HUES6 (cell line): ENCODE measurements at regions not wholly inside any gene's neighbourhood (a gene's known extent, or its start where the extent isn't known, plus 50 kb on each side); places are given as distances from the start of the nearest gene placed in this dataset.

Source experiments
- H3K27ac ChIP-seq: 2 replicates; pipeline ENCODE4 v1.7.0; 2013; ENCODE audit warnings: low read depth, mild to moderate bottlenecking, low read length, inconsistent platforms
- H3K27me3 ChIP-seq: 2 replicates; pipeline ENCODE4 v1.6.1; 2013; ENCODE audit warnings: low read length; ENCODE audit not compliant: control insufficient read depth, insufficient read depth
- H3K36me3 ChIP-seq: 2 replicates; pipeline ENCODE4 v1.6.1; 2013; ENCODE audit warnings: low read length; ENCODE audit not compliant: control insufficient read depth, insufficient read depth
- H3K4me1 ChIP-seq: 2 replicates; pipeline ENCODE4 v1.6.1; 2013; ENCODE audit warnings: low read length; ENCODE audit not compliant: control insufficient read depth, insufficient read depth
- H3K4me3 ChIP-seq: 2 replicates; pipeline ENCODE4 v1.5.1; 2013; ENCODE audit warnings: low read depth, low read length
- H3K9ac ChIP-seq: one replicate; pipeline ENCODE4 v1.6.1; 2013; ENCODE audit warnings: mild to moderate bottlenecking, low read length
- H3K9me3 ChIP-seq: 2 replicates; pipeline ENCODE4 v1.6.1; 2013; ENCODE audit warnings: low read depth, low read length; ENCODE audit not compliant: control insufficient read depth, insufficient read depth

DNA sequence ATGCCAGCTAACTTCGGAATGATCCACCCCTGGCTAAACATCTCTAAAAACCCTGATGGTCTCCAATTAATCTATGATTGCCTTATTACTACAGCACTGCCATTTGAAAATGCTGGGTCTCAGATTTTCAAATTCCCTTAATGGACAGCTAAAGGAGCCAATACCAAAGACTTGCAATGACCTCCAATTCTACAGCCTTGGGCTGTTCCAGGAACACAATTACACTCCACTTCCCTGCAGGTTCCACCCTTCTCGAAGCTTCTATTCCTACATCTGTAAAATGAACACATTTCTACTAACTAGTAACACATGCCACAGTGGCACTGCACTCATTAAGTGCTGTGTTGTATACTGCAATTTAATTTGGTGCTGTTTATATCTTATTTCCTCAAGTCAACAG is 85.7 kb upstream of the AK4 start:
- no peak overlapping the region for H3K9ac ChIP-seq
- peaks cover 20% of the 10 kb centered on the region for H3K36me3 ChIP-seq
- H3K4me1 ChIP-seq, result peaks cover 18% of the 10 kb centered on the region
- H3K27ac ChIP-seq, result no peak overlapping the region
- no peaks in the 10 kb centered on the region for H3K27me3 ChIP-seq
- no peak overlapping the region for H3K4me3 ChIP-seq
- no peaks in the 10 kb centered on the region for H3K9me3 ChIP-seq

DNA sequence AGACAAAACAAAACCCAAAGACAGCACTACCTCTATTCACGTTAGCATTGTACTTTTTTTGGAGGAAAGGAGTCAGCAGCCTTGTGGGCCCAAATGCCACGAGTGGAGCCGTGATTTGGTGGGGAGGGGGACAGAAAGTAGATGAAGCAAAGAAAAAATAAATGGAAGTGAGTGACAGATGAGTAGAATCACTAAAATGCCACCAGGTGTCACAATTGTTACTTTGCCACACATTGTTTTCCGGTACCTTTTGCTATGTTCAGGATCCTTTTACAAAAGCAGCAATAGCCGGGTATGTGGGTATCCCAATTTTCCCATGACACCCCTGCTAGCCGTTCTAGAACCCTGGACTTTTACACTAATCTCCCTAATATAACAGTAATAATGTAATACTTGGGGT is 85.0 kb upstream of the AK4 start:
- H3K4me1 ChIP-seq, result peaks cover 18% of the 10 kb centered on the region
- no peak overlapping the region for H3K4me3 ChIP-seq
- no peaks in the 10 kb centered on the region for H3K9me3 ChIP-seq
- no peak overlapping the region for H3K9ac ChIP-seq
- H3K27me3 ChIP-seq, result no peaks in the 10 kb centered on the region
- no peak overlapping the region for H3K27ac ChIP-seq
- H3K36me3 ChIP-seq, result peaks cover 13% of the 10 kb centered on the region

DNA sequence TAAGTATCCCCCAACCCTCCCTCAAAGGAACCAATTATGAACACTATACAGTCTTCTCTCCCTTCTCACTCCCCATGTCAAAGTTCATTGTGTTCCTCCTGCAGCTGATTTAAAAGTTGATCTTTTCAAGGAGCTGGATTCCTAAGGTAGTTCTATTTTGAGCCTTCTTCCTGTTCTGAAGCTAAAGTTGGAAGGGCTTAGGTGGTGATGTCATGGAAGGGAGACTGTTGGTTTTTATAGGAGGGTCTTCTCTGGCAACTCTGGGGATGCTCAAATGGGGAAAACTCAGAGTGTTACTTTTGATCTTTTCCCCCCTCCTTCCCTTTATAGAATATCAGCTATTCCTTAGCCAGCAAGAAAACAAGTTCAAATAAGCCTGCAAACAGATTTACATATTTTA is 83.0 kb upstream of the AK4 start:
- Histone ChIP-seq H3K27ac (no peak overlapping the region), H3K9me3 (no peaks in the 10 kb centered on the region), H3K4me1 (peaks cover 24% of the 10 kb centered on the region), H3K9ac (no peak overlapping the region), H3K4me3 (peak overlapping the region; percentile 88), H3K36me3 (no peaks in the 10 kb centered on the region), H3K27me3 (no peaks in the 10 kb centered on the region)

DNA sequence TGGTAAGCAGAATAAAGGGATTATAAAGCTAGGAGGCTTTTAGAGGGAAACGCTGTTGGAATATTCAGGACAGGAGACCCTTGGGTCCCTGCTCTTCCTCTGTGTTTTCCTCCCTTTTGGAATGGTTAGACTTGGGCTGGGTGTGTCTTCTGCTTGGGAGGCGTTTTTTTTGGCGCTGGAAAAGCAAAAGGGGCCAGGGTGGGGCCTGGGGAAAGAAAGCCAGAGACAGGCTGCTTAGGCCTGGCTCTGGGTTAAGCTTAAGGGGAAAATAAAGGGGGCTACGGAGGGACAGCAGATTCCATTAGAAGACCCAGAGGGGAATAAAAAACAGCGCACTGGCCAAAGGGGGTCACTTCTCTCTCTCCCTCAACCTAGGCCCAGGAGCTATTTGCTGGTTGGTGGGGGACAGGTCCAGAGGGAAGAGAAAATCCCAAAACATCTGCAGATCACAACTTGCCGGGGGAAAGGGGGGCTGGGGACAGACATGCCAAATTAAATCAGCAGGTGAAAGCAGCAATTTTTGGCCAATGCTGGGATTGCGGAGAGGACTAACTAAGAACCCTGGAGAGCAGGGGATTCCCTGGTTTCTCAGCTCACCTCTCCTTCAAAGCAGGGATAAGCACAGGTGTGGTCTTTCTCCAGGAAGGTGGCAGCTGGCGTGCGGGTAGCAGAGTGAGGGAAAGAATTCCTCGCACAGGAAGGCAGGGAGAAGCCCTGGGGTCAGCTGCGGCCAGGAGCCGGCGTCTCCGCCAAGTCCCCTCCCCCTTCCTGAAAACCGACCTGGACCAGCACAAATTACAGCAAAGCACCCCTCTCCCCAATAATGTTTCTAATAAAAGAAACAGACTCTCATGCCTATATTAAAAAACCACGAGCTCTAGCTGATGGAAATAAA is 82.2 kb upstream of the AK4 start:
- peak overlapping the region; percentile 88 for H3K4me3 ChIP-seq
- no peaks in the 10 kb centered on the region for H3K27me3 ChIP-seq
- peaks cover 24% of the 10 kb centered on the region for H3K4me1 ChIP-seq
- H3K36me3 ChIP-seq, result no peaks in the 10 kb centered on the region
- H3K9me3 ChIP-seq, result no peaks in the 10 kb centered on the region
- H3K9ac ChIP-seq, result peak overlapping the region; percentile 92
- peak overlapping the region; percentile 69; the same call in 1 of the 2 replicates for H3K27ac ChIP-seq

DNA sequence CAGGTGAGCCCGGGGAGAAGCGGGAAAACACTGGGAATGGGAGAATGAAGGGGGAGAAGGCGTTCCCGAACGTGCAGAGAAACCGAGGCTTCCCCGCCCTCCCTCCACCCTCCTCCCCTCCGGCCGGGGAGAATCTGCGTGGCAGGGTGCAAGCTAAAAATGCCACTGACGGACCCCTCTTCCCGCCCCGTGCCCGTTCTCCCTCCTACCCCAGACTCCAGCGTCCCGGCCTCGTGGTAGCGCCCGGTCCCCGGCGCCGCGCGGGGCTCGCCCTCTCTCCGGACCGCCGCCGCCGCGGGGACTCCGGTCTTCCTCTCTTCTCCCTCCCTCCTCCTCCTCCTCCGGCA is 81.6 kb upstream of the AK4 start:
- Histone ChIP-seq H3K27me3 (no peaks in the 10 kb centered on the region), H3K27ac (peak overlapping the region; percentile 69), H3K9ac (peak overlapping the region; percentile 92), H3K4me3 (peak overlapping the region; percentile 88), H3K4me1 (peaks cover 24% of the 10 kb centered on the region), H3K9me3 (no peaks in the 10 kb centered on the region), H3K36me3 (no peaks in the 10 kb centered on the region)

DNA sequence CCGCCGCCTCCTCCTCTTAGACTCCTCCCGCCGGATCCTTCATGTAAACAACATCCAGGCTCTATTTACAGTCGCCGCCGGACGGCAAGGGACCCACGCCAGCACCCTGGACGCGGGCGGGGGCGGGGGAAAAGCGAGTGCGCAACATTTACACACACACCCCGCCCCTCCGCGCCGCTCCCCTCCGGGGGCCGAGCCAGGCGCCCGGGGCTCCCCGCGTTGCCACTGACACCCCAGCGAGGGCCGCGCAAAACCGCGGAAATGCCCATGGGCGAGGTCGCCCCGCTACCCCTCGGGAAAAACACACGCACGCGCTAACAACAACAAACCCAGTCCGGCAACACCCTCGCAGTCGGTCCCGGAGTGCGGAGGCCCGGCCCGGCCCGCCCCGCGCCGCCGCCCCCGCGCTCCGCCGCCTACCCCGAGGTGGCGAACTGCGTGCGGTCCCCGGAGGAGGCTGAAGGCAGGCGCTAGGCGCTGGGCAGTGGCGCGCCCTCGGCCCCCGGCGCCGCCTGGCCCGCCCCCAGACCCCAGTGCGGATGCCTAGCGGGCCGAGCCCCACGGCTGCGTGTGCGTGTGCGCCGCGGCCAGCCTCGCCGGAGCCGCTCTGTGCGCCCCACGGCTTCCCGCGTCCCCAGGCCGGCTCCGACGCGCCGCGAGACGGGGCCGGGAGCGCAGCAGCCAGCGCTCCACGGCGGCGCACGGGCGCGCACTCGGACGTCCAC is 81.1 kb upstream of the AK4 start:
- peak overlapping the region; percentile 69 for H3K27ac ChIP-seq
- peak overlapping the region; percentile 92 for H3K9ac ChIP-seq
- no peaks in the 10 kb centered on the region for H3K36me3 ChIP-seq
- H3K27me3 ChIP-seq, result no peaks in the 10 kb centered on the region
- peak overlapping the region; percentile 88 for H3K4me3 ChIP-seq
- peaks cover 24% of the 10 kb centered on the region for H3K4me1 ChIP-seq
- no peaks in the 10 kb centered on the region for H3K9me3 ChIP-seq

DNA sequence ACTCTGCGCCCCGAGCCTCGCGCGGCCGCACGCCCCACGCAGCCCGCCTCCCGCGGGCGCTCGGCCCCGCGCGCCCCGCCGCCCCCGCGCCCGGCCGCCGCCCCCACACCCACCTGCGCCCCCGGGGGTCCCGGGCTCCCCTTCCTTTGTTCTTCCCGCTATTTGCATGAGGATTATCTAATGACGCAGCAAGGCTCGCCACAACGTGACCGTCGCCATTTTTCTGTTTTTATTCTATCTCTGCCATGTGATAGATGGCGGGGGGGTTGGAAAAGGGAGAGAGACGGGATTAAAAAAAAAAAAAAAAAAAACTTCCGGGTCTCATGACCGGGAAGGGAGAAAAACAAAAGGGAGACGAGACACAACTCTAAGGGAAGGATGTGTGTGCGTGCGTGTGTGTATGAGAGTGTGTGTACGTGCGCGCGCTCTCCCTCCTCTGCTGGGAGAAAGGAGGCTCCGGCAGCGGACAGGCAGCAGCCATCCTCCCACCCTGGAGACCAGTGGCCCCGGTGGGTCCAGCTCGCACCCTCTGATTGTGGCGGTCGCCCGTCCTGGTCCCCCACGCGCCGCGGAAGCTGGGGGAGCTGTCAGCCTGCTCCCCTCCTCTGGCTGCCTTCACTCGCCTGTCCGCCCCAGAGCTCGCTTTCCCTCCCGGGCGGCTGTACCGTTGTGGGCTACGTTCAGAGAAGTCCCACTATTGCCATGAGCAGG is 80.4 kb upstream of the AK4 start:
- no peaks in the 10 kb centered on the region for H3K36me3 ChIP-seq
- H3K27ac ChIP-seq, result peak overlapping the region; percentile 41; the same call in 1 of the 2 replicates
- H3K9ac ChIP-seq, result peak overlapping the region; percentile 92
- H3K9me3 ChIP-seq, result no peaks in the 10 kb centered on the region
- no peaks in the 10 kb centered on the region for H3K27me3 ChIP-seq
- peaks cover 24% of the 10 kb centered on the region for H3K4me1 ChIP-seq
- H3K4me3 ChIP-seq, result peak overlapping the region; percentile 88

DNA sequence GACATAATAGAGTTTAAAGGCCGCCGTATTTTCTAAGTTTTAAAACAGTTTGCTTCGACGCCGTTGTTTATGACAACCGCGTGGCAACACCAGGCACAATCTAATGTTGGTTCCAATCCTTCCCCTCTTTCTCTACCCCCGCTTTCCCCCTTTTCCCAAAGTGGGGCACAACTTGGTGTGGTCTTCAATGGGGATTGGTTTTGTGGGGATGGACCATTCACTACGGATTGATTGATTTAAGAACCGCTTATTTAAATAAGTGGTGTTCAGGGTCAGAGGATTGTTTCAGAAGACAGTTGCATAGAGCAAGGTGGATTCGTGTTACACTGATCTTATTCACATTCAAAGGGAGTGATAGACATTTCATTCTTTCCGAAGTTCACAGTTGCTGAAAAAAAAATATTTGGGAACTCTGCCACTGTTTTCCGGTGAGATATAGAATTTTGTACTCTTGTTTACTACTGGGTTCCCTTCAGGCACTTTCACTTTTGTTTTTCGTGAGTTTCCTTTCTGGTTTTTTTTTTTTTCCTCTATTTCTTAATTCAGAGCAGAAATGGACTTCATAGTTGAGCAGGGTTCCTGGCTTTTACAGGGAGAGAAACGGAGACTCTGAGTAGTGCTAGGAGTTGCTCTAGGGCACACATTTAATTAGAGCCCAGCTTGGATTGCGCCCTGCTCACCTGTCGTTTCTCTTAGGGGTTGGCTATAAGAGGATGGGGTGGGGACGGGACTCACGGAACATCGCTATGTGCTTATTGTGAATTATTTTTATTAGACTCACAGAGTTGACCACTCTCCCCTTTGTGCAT is 79.6 kb upstream of the AK4 start:
- Histone ChIP-seq H3K4me1 (peaks cover 24% of the 10 kb centered on the region), H3K9ac (peak overlapping the region; percentile 91), H3K27me3 (no peaks in the 10 kb centered on the region), H3K27ac (peak overlapping the region; percentile 41; the same call in 1 of the 2 replicates), H3K36me3 (no peaks in the 10 kb centered on the region), H3K4me3 (peak overlapping the region; percentile 88), H3K9me3 (no peaks in the 10 kb centered on the region)

DNA sequence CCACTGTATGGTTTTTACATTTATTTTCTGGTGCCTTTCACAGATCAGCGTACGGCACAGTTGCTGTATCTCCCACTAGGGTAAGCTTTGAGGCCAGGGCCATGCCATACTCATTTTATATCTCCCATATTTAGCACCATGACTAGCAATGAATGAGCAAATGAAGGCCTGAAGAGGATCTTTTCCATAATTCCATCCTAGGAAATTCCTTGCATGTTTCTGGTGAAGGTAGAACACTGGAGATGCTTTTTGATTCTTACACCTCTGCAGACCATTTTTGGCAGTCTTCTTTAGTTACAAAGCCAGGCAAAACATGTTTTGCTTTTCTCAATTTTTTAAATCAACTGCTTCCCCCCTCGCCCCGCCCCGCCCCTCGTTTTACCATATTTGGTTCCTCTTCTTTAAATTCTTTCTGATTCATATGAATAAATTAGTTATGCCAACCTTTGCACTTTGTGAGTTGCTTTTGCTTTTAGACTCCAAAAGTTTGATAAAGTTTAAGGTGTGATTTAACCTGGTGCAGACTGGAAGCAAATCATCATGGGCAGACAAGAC is 78.9 kb upstream of the AK4 start:
- Histone ChIP-seq H3K9me3 (no peaks in the 10 kb centered on the region), H3K4me3 (peak overlapping the region; percentile 88), H3K27ac (no peak overlapping the region), H3K9ac (no peak overlapping the region), H3K27me3 (no peaks in the 10 kb centered on the region), H3K4me1 (peaks cover 24% of the 10 kb centered on the region), H3K36me3 (no peaks in the 10 kb centered on the region)

DNA sequence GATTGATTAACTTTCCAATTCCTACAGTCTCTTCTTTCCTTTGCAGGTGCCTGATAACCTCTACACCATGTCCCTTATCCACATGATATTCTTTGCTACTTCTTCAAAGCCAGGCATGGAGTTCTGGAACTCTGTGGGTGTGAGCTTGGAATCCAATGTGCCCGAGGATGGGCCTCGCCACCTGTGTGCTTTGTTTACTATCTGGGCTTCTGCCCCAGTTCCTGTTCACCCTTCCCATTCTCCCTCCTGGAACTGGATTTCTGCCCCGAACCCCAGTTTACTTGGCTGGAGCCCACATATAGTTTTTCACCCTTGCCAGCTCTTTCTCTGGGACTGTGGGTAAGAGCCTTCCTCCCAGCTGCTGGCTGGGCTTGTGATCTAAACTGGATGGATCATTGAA is 75.2 kb upstream of the AK4 start:
- Histone ChIP-seq H3K4me1 (peaks cover 6% of the 10 kb centered on the region; the same call in 1 of the 2 replicates), H3K9me3 (no peaks in the 10 kb centered on the region), H3K36me3 (no peaks in the 10 kb centered on the region), H3K27me3 (0 out of 2 replicates have a peak, but pooled peaks cover 5% of the 10 kb centered on the region), H3K4me3 (no peak overlapping the region), H3K27ac (no peak overlapping the region), H3K9ac (no peak overlapping the region)
